K562 (cell line): ENCODE measurements at regions not wholly inside any gene's neighbourhood (a gene's known extent, or its start where the extent isn't known, plus 50 kb on each side); places are given as distances from the start of the nearest gene placed in this dataset.
"Not testable (repeated sequence)": the region's sequence is repeated elsewhere in the genome, so short reads cannot be mapped to it uniquely, and the experiment has no call there.

Source experiments
- ATAC-seq: fragments of 200-7000 bp; cut with Tn5 transposase; 3 replicates; pipeline ENCODE4 v1.9.1; 2020; ENCODE audit warnings: moderate library complexity
- BruUV-seq: library from RNA; stranded (reverse); fragments of 400-500 nt; replicated peaks from 2 replicates; lab custom pipeline; 2021; lab: Mats Ljungman, UMichigan
- CTCF ChIA-PET: fragments of 300-600 bp; formaldehyde crosslinking; extraction: SDS; loops from one replicate; lab custom pipeline; 2021; ENCODE audit warnings: low intra/inter-chr PET ratio; lab: Yijun Ruan, JAX
- POLR2A ChIA-PET: fragments of 300-600, 350-650 bp; sonication (Branson Sonifier 250); formaldehyde crosslinking; extraction: SDS; loops from one replicate; lab custom pipeline; 2021; ENCODE audit warnings: antibody characterized with exemption, inconsistent platforms; lab: Yijun Ruan, JAX
- DNase-seq, 4 experiments: peaks; one replicate each; pipeline versions ENCODE4 v3.0.0 to v3.0.0-alpha.2; 2011 to 2018; ENCODE audit warnings: low spot score in 3 of 4, mixed read lengths in 3 of 4; ENCODE audit errors: extremely low read depth in 1 of 4
- FAIRE-seq: peaks from 2 replicates; lab custom pipeline; 2011; peaks lifted over from hg19 to GRCh38; lab: Jason Lieb, UNC
- H2AFZ ChIP-seq: 2 replicates; pipeline ENCODE4 v1.6.0; 2011; ENCODE audit warnings: low read depth, low read length, control low read depth, inconsistent platforms
- H3K27ac ChIP-seq: fragments of 200-600 bp; 3 replicates; pipeline ENCODE4 v1.8.0; 2011; ENCODE audit warnings: low read depth, mild to moderate bottlenecking, control low read depth, inconsistent platforms, low read length, moderate library complexity, mixed read lengths; ENCODE audit errors: extremely low read depth
- H3K27me3 ChIP-seq, 2 experiments: fragments of 300-600 bp in 1 of 2; 2 replicates in 1 of 2; 3 replicates in 1 of 2; pipeline versions ENCODE4 v1.6.0 to v1.8.0; 2011; ENCODE audit warnings: inconsistent platforms in 2 of 2, low read length in 2 of 2, mild to moderate bottlenecking in 1 of 2, mixed read lengths in 1 of 2, moderate library complexity in 1 of 2; ENCODE audit not compliant: control insufficient read depth in 2 of 2, insufficient read depth in 2 of 2
- H3K36me3 ChIP-seq: fragments of 300-600 bp; 3 replicates; pipeline ENCODE4 v1.8.0; 2011; ENCODE audit warnings: mild to moderate bottlenecking, low read length, inconsistent platforms; ENCODE audit not compliant: control insufficient read depth, insufficient read depth
- H3K4me1 ChIP-seq, 2 experiments: fragments of 200-600 bp in 1 of 2; replicated peaks in 1 of 2; 2 replicates in 1 of 2; 3 replicates in 1 of 2; pipeline versions ENCODE4 v1.5.1 to v1.8.0; 2011; ENCODE audit warnings: inconsistent platforms in 2 of 2, low read length in 2 of 2, mild to moderate bottlenecking in 1 of 2, mixed read lengths in 1 of 2, moderate library complexity in 1 of 2; ENCODE audit not compliant: control insufficient read depth in 2 of 2, insufficient read depth in 2 of 2
- H3K4me2 ChIP-seq: 2 replicates; pipeline ENCODE4 v1.6.1; 2011; ENCODE audit warnings: low read length, control low read depth, inconsistent platforms, mixed read lengths; ENCODE audit not compliant: insufficient read depth
- H3K4me3 ChIP-seq: fragments of 200-600 bp; sonication (generic), shearing (Covaris generic); 2 replicates; pipeline ENCODE4 v1.5.1; 2016; ENCODE audit warnings: control low read depth, inconsistent platforms
- H3K79me2 ChIP-seq: fragments of 200-600 bp; 3 replicates; pipeline ENCODE4 v1.8.0; 2011; ENCODE audit warnings: low read length, inconsistent platforms; ENCODE audit not compliant: control insufficient read depth, insufficient read depth
- H3K9ac ChIP-seq, 2 experiments: 2 replicates each; pipeline versions ENCODE4 v1.6.0 to v1.6.1; 2011; ENCODE audit warnings: low read depth in 2 of 2, low read length in 2 of 2, control low read depth in 1 of 2, inconsistent platforms in 1 of 2, mild to moderate bottlenecking in 1 of 2, mixed read lengths in 1 of 2; ENCODE audit not compliant: insufficient read depth in 1 of 2
- H3K9me1 ChIP-seq: one replicate; pipeline ENCODE4 v1.6.0; 2011; ENCODE audit warnings: inconsistent platforms, mild to moderate bottlenecking, low read length, moderate library complexity; ENCODE audit not compliant: control insufficient read depth, insufficient read depth
- H3K9me3 ChIP-seq: replicated peaks from 2 replicates; pipeline ENCODE4 v1.5.1; 2011; ENCODE audit warnings: low read depth, low read length, inconsistent platforms; ENCODE audit not compliant: control insufficient read depth, insufficient read depth
- H4K20me1 ChIP-seq: replicated peaks from 2 replicates; pipeline ENCODE4 v1.6.1; 2011; ENCODE audit warnings: low read length, inconsistent platforms, mixed read lengths; ENCODE audit not compliant: control insufficient read depth, insufficient read depth
- CBFB ChIP-seq: sonication (generic); formaldehyde crosslinking; IDR thresholded peaks from 2 replicates; pipeline ENCODE4 v1.4.0; 2020; ENCODE audit warnings: mild to moderate bottlenecking, missing genetic modification reagents
- EHMT2 ChIP-seq: fragments of 450-650 bp; IDR thresholded peaks from 2 replicates; pipeline ENCODE4 v1.6.1; 2018; ENCODE audit warnings: antibody characterized with exemption
- EP400 ChIP-seq: fragments of 450-650 bp; IDR thresholded peaks from 2 replicates; pipeline ENCODE4 v1.6.1; 2017; ENCODE audit warnings: antibody characterized with exemption, mild to moderate bottlenecking, moderate library complexity
- FOXJ2 ChIP-seq: fragments of 200-800 bp; sonication (Bioruptor generic); IDR thresholded peaks from 2 replicates; pipeline ENCODE4 v1.6.1; 2016; ENCODE audit warnings: missing genetic modification characterization, missing compliant biosample characterization
- HDAC6 ChIP-seq: IDR thresholded peaks from 2 replicates; pipeline ENCODE4 v1.6.1; 2012; ENCODE audit warnings: low read depth, mild to moderate bottlenecking, control low read depth, inconsistent platforms, low read length, moderate library complexity
- HMG20A ChIP-seq: fragments of 450-650 bp; formaldehyde crosslinking; conservative IDR thresholded peaks from 2 replicates; pipeline ENCODE4 v1.4.0; 2020; ENCODE audit warnings: mild to moderate bottlenecking, mixed read lengths
- NBN ChIP-seq: fragments of 450-650 bp; IDR thresholded peaks from 2 replicates; pipeline ENCODE4 v1.6.1; 2016; ENCODE audit warnings: low read depth, mild to moderate bottlenecking
- PHB2 ChIP-seq: fragments of 450-650 bp; IDR thresholded peaks from 2 replicates; pipeline ENCODE4 v1.6.1; 2017; ENCODE audit warnings: low read depth
- POLR2B ChIP-seq: fragments of 450-650 bp; IDR thresholded peaks from 2 replicates; pipeline ENCODE4 v1.6.1; 2018; ENCODE audit warnings: low read depth; ENCODE audit not compliant: partially characterized antibody
- POLR3A ChIP-seq: IDR thresholded peaks from 2 replicates; pipeline ENCODE4 v1.6.1; 2011; ENCODE audit warnings: borderline replicate concordance, mild to moderate bottlenecking, moderate library complexity; ENCODE audit not compliant: insufficient read length, insufficient read depth; ENCODE audit errors: extremely low read depth
- SAFB ChIP-seq: fragments of 200-400 bp; formaldehyde crosslinking; IDR thresholded peaks from 2 replicates; pipeline ENCODE4 v1.6.1; 2017; ENCODE audit warnings: low read depth, low read length, borderline replicate concordance
- TSC22D4 ChIP-seq: fragments of 450-650 bp; IDR thresholded peaks from 2 replicates; pipeline ENCODE4 v1.6.1; 2016; ENCODE audit warnings: missing genetic modification characterization, missing biosample characterization, control low read depth
- WGBS: fragments of 100-300 bp; shearing (Covaris generic); methylation state at CpG from one replicate; pipeline ENCODE4 v1.1.6; 2016; ENCODE audit warnings: low coverage, mixed read lengths; ENCODE audit not compliant: insufficient coverage; ENCODE audit errors: missing lambda C conversion rate; 5-methylcytosine and 5-hydroxymethylcytosine counted together
- in situ Hi-C: fragments of 300-500 bp; cut with MboI; formaldehyde crosslinking; loops from 4 replicates; pipeline ENCODE4 v1.15.0; 2018; ENCODE audit warnings: inconsistent platforms, mixed read lengths
- intact Hi-C: fragments of 100-400 bp; cut with micrococcal nuclease; formaldehyde crosslinking; loops from 2 replicates; pipeline ENCODE4 v1.14.2; 2022
- TF ChIP-seq, protein P1 (sequence below), 2 experiments: fragments of 450-650 bp; IDR thresholded peaks; 2 replicates each; pipeline ENCODE4 v1.6.1; 2016
- TF ChIP-seq, protein P2 (sequence below): fragments of 450-650 bp; formaldehyde crosslinking; IDR thresholded peaks from 2 replicates; pipeline ENCODE4 v1.4.0; 2020; ENCODE audit warnings: mild to moderate bottlenecking, moderate library complexity
- TF ChIP-seq, protein P3 (sequence below): fragments of 450-650 bp; IDR thresholded peaks from 2 replicates; pipeline ENCODE4 v1.6.1; 2016; ENCODE audit warnings: low read depth, mild to moderate bottlenecking, moderate library complexity

- H2AFZ ChIP-seq, DNase-seq, intact Hi-C loops, H3K9ac ChIP-seq, POLR2A ChIA-PET, H4K20me1 ChIP-seq, H3K27me3 ChIP-seq, CTCF ChIA-PET, BruUV-seq, H3K4me3 ChIP-seq, H3K4me1 ChIP-seq, H3K36me3 ChIP-seq, H3K79me2 ChIP-seq, H3K27ac ChIP-seq, H3K4me2 ChIP-seq, in situ Hi-C loops, H3K9me3 ChIP-seq, ATAC-seq, FAIRE-seq, H3K9me1 ChIP-seq: not testable (repeated sequence)
- 1% methylated on average over 4 of the region's 5 CpGs for WGBS
Observed at GRCh38 chr11:23834306-23834705, 662.5 kb upstream of the LUZP2 start.

- H3K9me1 ChIP-seq, result no peaks in the 10 kb centered on the region
- CTCF ChIA-PET, result no interaction called here
Observed at GRCh38 chr11:23836981-23837380, 659.9 kb upstream of the LUZP2 start.

More at GRCh38 chr11:23836981-23837380, 659.9 kb upstream of the LUZP2 start:
- Histone ChIP-seq H3K4me3 (no peak overlapping the region), H3K36me3 (no peaks in the 10 kb centered on the region), H3K79me2 (no peaks in the 10 kb centered on the region), H3K27me3 (no peaks in the 10 kb centered on the region), H3K4me1 (no peaks in the 10 kb centered on the region), H3K27ac (no peak overlapping the region), H4K20me1 (no peaks in the 10 kb centered on the region), H3K9ac (no peak overlapping the region), H3K4me2 (no peak overlapping the region), H2AFZ (no peak overlapping the region), H3K9me3 (no peaks in the 10 kb centered on the region)
- POLR2A ChIA-PET, result no interaction called here
- in situ Hi-C loops (no loop called here), intact Hi-C loops (no loop called here)
- FAIRE-seq, result no peak
- BruUV-seq, result no TSS peak
- no peak for DNase-seq
- no peak for TF ChIP-seq HDAC6
- TF ChIP-seq, protein P1, sequence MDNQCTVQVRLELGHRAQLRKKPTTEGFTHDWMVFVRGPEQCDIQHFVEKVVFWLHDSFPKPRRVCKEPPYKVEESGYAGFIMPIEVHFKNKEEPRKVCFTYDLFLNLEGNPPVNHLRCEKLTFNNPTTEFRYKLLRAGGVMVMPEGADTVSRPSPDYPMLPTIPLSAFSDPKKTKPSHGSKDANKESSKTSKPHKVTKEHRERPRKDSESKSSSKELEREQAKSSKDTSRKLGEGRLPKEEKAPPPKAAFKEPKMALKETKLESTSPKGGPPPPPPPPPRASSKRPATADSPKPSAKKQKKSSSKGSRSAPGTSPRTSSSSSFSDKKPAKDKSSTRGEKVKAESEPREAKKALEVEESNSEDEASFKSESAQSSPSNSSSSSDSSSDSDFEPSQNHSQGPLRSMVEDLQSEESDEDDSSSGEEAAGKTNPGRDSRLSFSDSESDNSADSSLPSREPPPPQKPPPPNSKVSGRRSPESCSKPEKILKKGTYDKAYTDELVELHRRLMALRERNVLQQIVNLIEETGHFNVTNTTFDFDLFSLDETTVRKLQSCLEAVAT (IDR thresholded peaks at IDR 0.05), result no peak
- no peak for TF ChIP-seq PHB2
- no peak for TF ChIP-seq POLR2B
- TF ChIP-seq, protein P2, sequence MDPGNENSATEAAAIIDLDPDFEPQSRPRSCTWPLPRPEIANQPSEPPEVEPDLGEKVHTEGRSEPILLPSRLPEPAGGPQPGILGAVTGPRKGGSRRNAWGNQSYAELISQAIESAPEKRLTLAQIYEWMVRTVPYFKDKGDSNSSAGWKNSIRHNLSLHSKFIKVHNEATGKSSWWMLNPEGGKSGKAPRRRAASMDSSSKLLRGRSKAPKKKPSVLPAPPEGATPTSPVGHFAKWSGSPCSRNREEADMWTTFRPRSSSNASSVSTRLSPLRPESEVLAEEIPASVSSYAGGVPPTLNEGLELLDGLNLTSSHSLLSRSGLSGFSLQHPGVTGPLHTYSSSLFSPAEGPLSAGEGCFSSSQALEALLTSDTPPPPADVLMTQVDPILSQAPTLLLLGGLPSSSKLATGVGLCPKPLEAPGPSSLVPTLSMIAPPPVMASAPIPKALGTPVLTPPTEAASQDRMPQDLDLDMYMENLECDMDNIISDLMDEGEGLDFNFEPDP (CRISPR knock-in tag), result no peak
- TF ChIP-seq EP400, result no peak
- no peak for TF ChIP-seq CBFB
- TF ChIP-seq, protein P3, sequence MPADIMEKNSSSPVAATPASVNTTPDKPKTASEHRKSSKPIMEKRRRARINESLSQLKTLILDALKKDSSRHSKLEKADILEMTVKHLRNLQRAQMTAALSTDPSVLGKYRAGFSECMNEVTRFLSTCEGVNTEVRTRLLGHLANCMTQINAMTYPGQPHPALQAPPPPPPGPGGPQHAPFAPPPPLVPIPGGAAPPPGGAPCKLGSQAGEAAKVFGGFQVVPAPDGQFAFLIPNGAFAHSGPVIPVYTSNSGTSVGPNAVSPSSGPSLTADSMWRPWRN, result no peak
- no peak for TF ChIP-seq POLR3A
- TF ChIP-seq NBN, result no peak
- TF ChIP-seq HMG20A, result no peak
- no peak for TF ChIP-seq SAFB
- TF ChIP-seq EHMT2, result no peak
- no peak for TF ChIP-seq FOXJ2 (tag)
- no peak for TF ChIP-seq TSC22D4 (tag)
- 0% methylated on average over 1 of the region's 1 CpG for WGBS
- no peak for ATAC-seq
